HG03159 (cell line): ENCODE measurements at regions not wholly inside any gene's neighbourhood (a gene's known extent, or its start where the extent isn't known, plus 50 kb on each side); places are given as distances from the start of the nearest gene placed in this dataset.

Source experiments
- ATAC-seq: cut with Tn5 transposase; IDR thresholded peaks from one replicate; pipeline ENCODE4 v1.9.1; 2021; ENCODE audit warnings: mild to moderate bottlenecking, moderate library complexity; ENCODE audit not compliant: unreplicated experiment

GRCh38 chr12:87120440-87120839 lies 864.2 kb upstream of the MGAT4C start:
- no peak for ATAC-seq

- ATAC-seq = no peak
These were observed 863.5 kb upstream of the MGAT4C start for GRCh38 chr12:87119713-87120112.

DNA sequence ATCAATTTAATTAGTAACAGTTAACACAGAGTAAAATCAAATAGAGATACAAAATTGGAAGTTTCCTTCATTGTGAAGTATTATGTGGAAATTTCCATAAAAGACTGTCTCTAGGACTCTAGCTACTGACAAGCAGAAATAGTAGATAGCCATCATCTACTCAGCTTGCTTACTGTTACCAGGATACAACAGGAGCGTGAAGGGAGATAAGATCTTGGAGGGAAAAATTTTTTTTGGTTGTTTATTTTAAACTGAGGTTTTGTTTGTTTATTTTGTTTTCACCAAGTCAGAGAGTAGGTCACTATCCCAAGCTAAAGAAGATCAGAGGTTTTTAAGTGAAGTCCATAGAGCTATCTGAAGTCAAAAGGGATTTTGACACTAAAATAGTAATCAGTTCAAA lies 861.3 kb upstream of the MGAT4C start:
- no peak for ATAC-seq

DNA sequence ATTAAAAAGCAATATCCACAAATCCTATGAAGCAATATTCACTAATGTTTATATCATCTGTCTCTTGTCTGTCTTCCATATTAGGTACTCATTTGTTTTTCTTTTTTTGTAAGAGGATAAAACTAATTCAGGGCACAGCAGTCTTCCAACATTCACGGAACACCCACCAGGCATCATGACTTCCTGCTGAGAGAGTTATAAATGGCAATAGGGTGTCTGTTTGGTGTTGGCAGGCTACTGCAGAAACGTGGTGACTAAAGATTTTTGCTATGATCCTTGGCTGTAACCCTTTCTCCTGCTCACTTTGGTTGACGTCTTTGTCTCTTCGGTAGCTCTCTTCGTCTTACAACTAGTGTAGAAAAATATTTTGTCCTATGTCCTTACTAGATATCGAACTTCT lies 860.6 kb upstream of the MGAT4C start:
- no peak for ATAC-seq

DNA sequence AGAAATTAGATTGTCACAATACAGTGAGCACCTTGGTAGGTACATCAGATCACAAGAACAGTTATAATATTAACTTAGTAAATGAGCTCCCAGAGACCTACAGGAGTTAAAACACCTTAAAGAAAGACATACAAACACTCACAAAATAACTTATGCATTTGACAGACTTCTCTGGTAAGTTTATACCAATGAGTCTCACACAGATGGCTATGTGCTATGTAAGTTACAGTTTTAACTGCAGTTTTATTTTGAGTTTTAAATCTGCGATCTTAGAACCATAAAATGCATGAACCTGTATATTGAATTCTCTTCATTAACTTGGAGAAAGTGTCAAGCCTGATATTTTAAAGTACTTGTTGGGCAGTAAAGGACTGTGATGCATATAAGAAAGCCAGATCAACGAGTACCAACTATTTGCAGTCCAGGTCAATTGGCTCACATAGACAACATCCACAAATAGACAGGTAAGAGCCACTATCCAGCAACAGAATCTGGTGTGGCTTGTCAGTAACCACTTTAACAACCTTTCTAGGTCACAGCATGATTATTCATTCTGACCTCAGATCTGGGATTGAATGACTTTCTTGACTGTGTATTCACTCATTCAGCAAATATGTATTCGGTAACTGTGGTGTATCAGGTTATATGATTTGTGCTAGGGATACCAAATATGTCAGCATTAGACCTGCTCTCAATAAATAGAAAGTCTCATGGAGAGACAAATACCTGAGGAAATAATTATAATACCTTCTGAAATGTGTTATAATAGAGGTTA lies 856.6 kb upstream of the MGAT4C start:
- no peak for ATAC-seq

DNA sequence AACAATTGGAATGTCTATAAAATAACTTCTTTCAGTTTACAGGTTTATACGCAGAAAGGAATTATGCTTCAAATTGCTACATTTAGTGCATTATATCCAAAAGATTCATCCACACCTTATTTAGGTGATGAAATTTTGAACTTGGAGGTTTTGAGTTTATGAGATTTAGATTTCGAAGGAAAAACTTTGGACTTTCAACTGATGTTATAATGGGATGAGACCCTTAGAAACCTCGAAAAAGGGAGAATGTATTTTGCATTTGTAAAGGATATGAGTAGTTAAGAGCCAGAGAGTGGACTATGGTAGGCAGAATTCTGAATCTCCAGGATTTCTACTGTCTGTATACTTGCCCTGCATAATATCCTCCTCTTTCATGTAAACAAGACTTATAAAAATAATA lies 851.6 kb upstream of the MGAT4C start:
- no peak for ATAC-seq

- no peak for ATAC-seq
These were observed 851.1 kb upstream of the MGAT4C start for GRCh38 chr12:87107270-87107669.

GRCh38 chr12:87096082-87096585 lies 839.9 kb upstream of the MGAT4C start:
- no peak for ATAC-seq

GRCh38 chr12:87094356-87094755 lies 838.2 kb upstream of the MGAT4C start:
- ATAC-seq = no peak

GRCh38 chr12:87092421-87092820 lies 836.2 kb upstream of the MGAT4C start:
- no peak for ATAC-seq

GRCh38 chr12:87086118-87086891 lies 830.1 kb upstream of the MGAT4C start:
- ATAC-seq = no peak

- ATAC-seq = no peak
These were observed 829.1 kb upstream of the MGAT4C start for GRCh38 chr12:87085286-87085685.

DNA sequence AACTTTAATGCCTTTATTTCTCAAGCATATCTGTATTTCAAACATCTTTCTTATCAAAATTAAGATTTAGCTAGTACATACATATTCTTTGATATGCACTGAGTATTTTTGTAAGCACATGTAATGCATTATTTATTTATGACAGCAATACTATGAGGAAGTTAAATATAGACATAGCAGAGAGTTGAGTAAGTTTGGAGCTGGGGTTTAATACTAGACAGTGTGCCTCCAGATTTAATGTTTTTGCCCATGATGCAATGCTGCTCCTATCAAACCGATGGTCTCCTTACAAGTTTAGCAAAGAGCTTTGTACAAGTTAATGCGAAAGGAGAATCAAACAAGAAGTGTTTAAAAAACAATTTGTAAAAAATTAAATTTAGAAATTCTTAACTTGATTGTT lies 826.6 kb upstream of the MGAT4C start:
- ATAC-seq = no peak

DNA sequence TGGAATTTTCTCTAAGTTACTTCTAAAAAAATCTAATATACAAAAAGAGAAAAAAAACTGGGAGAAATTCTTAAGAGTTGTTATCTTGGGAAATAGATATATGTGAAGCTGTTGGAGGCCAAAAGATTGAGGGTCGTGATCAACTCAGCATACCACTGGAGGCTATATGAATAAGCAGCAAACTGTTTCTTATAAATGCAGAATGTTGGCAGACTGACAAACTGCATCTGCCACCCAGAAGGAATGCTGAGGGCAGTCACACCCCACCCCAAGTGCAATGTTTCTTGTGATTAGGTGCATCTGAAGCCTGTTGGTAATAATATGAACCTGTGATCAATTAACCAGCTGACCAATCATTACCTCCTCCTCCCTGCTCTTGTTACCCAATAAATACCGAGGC lies 818.6 kb upstream of the MGAT4C start:
- ATAC-seq = no peak

DNA sequence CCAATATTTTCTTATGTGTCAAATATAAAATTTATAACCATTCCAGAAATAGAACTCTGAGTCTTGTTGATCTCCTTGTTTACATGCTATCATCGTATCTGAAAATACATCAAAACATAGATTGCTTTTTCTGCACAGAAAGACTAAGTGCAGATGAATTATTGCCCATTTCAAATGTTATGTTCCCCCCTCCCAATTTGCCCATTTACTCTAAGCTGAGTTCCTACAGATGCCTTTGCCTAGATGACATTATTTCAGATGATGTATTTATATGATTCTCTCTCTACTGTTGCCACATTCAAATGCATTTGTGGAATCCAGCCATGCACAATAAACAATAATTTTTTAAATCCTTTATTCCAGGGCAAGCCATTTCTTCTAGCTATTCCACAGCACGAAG lies 810.1 kb upstream of the MGAT4C start:
- ATAC-seq = no peak

GRCh38 chr12:87059231-87059630 lies 803.0 kb upstream of the MGAT4C start:
- no peak for ATAC-seq

DNA sequence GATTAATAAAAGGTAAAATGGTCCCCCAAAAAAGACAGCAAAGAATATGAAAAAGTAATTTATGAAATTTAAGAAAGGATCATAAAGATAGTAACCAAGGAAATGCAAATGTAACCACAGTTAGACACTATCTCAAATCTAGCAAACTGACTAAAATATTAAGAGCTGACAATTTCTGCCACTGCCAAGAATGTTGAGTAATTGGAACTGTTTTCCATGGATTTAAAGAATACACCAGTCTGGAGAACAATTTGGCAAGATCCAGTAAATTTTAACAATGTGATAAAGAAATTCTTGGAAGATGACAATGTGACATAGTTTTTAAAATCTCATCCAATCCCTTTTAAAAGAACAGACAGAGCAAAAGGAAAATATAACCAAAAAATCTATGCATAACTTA lies 798.0 kb upstream of the MGAT4C start:
- no peak for ATAC-seq

DNA sequence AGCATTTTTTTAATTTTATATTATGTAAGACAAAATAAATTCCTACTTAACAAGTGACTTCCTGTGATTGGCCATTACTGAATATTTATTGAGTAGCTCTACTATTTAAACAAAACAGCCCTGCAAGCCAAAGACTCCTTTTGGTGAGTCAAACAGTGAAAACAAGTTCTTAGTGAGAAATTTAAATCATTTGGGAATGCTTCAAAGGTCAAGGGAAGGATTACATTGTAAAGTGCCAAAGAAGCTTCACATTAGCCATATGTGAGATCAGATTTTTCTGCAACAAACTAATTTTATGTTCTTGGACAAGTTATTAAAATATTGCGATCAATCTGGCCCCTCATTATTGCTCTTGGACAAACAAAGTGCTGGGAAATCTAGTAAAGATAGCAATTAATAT lies 795.4 kb upstream of the MGAT4C start:
- no peak for ATAC-seq

DNA sequence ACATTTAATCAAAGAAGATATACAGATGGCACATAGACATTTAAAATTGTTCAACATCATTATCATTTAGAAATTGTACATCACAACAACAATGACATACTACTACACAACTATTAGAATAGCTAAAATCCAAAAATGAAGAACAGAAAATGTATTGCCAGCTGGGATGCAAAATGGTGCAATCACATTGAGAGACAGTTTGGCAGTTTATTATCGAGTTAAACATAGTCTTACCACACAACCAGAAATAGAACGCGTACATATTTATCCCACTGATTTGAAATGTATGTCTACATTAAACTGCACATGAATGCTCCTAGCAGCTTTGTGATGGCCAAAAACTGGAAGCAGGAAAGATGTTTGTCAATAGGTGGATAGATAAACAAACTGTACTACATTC lies 791.5 kb upstream of the MGAT4C start:
- no peak for ATAC-seq

GRCh38 chr12:87039536-87039935 lies 783.3 kb upstream of the MGAT4C start:
- no peak for ATAC-seq

GRCh38 chr12:87038098-87038497 lies 781.9 kb upstream of the MGAT4C start:
- no peak for ATAC-seq

DNA sequence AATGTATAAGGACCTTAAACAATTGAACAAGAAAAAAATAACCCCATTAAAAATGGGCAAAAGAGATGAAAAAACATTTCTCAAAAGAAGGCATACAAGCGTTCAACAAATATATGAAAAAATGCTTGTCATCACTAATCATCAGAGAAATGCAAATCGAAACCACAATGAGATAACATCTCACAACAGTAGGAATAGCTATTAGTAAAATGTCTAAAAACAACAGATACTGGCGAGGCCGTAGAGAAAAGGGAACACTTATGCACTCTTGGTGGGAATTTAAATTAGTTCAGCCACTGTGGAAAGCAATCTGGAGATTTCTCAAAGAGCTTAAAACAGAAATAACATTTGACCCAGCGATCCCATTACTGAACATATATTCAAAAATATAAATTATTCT lies 769.8 kb upstream of the MGAT4C start:
- no peak for ATAC-seq
